ENCODE measurements at regions not wholly inside any gene's neighbourhood (a gene's known extent, or its start where the extent isn't known, plus 50 kb on each side); places are given as distances from the start of the nearest gene placed in this dataset.

GRCh38 chr10:16192337-16192736, 244.5 kb upstream of the PTER start:
- no peak for TF ChIP-seq CTCF (conservative IDR thresholded peaks at IDR 0.05)
- no peak for TF ChIP-seq ZFX (IDR thresholded peaks at IDR 0.05)
